HepG2 (cell line): ENCODE measurements at regions not wholly inside any gene's neighbourhood (a gene's known extent, or its start where the extent isn't known, plus 50 kb on each side); places are given as distances from the start of the nearest gene placed in this dataset.

Experiments used
- ATAC-seq: fragments of 200-7000 bp; cut with Tn5 transposase; 3 replicates; pipeline ENCODE4 v1.9.1; 2020; ENCODE audit warnings: mild to moderate bottlenecking, moderate library complexity
- BruUV-seq: library from RNA; stranded (reverse); fragments of 400-500 nt; replicated peaks from 2 replicates; lab custom pipeline; 2021; lab: Mats Ljungman, UMichigan
- CTCF ChIA-PET: fragments of 300-600 bp; formaldehyde crosslinking; extraction: SDS; loops from one replicate; lab custom pipeline; 2021; ENCODE audit warnings: low total read pairs, inconsistent platforms, low intra/inter-chr PET ratio; lab: Yijun Ruan, JAX
- POLR2A ChIA-PET: fragments of 350-600 bp; sonication (Branson Sonifier 250); formaldehyde crosslinking; loops from one replicate; lab custom pipeline; 2020; ENCODE audit warnings: antibody characterized with exemption, inconsistent platforms; lab: Yijun Ruan, JAX
- DNase-seq: peaks from one replicate; pipeline ENCODE4 v3.0.0-alpha.2; 2015; ENCODE audit warnings: low spot score
- FAIRE-seq: peaks from 3 replicates; lab custom pipeline; 2011; peaks lifted over from hg19 to GRCh38; lab: Jason Lieb, UNC
- H2AFZ ChIP-seq: one replicate; pipeline ENCODE4 v1.6.1; 2011; ENCODE audit warnings: low read length, inconsistent platforms
- H3K27ac ChIP-seq: fragments of 300-600 bp; 3 replicates; pipeline ENCODE4 v1.8.0; 2011; ENCODE audit warnings: mixed run types, mild to moderate bottlenecking, mixed read lengths, low read length, inconsistent platforms; ENCODE audit not compliant: insufficient read depth; ENCODE audit errors: extremely low read length
- H3K27me3 ChIP-seq, 2 experiments: fragments of 200-600 bp in 1 of 2; 2 replicates in 1 of 2; 3 replicates in 1 of 2; pipeline versions ENCODE4 v1.6.0 to v1.8.0; 2011; ENCODE audit warnings: low read length in 2 of 2, mild to moderate bottlenecking in 2 of 2, moderate library complexity in 2 of 2, inconsistent platforms in 1 of 2; ENCODE audit not compliant: insufficient read depth in 2 of 2, control insufficient read depth in 1 of 2
- H3K36me3 ChIP-seq, 2 experiments: fragments of 200-600 bp in 1 of 2; replicated peaks in 1 of 2; 2 replicates in 1 of 2; 3 replicates in 1 of 2; pipeline versions ENCODE4 v1.5.1 to v1.8.0; 2011; ENCODE audit warnings: low read length in 2 of 2, inconsistent platforms in 1 of 2; ENCODE audit not compliant: insufficient read depth in 2 of 2, control insufficient read depth in 1 of 2
- H3K4me1 ChIP-seq: 2 replicates; pipeline ENCODE4 v1.5.1; 2012; ENCODE audit warnings: low read length, inconsistent platforms; ENCODE audit not compliant: insufficient read depth
- H3K4me2 ChIP-seq: 2 replicates; pipeline ENCODE4 v1.6.0; 2011; ENCODE audit warnings: low read depth, low read length, inconsistent platforms
- H3K4me3 ChIP-seq, 3 experiments: fragments of 200-600 bp in 1 of 3; sonication (generic), shearing (Covaris generic) in 1 of 3; replicated peaks in 1 of 3; 2 replicates each; pipeline ENCODE4 v1.5.1; 2011 to 2016; ENCODE audit warnings: low read length in 3 of 3, inconsistent platforms in 2 of 3, low read depth in 2 of 3, mild to moderate bottlenecking in 2 of 3, control low read depth in 1 of 3, mixed read lengths in 1 of 3; ENCODE audit not compliant: insufficient read depth in 1 of 3
- H3K79me2 ChIP-seq: one replicate; pipeline ENCODE4 v1.6.1; 2011; ENCODE audit warnings: low read length, inconsistent platforms; ENCODE audit not compliant: insufficient read depth
- H3K9ac ChIP-seq: 2 replicates; pipeline ENCODE4 v1.6.0; 2011; ENCODE audit warnings: mild to moderate bottlenecking, low read depth, low read length, inconsistent platforms; ENCODE audit not compliant: insufficient read depth
- H3K9me3 ChIP-seq: 2 replicates; pipeline ENCODE4 v1.5.1; 2012; ENCODE audit warnings: mild to moderate bottlenecking, low read length
- H4K20me1 ChIP-seq: 2 replicates; pipeline ENCODE4 v1.6.0; 2011; ENCODE audit warnings: inconsistent platforms, mild to moderate bottlenecking, low read length, moderate library complexity; ENCODE audit not compliant: insufficient read depth
- ARNT2 ChIP-seq: sonication (generic); formaldehyde crosslinking; IDR thresholded peaks from 2 replicates; pipeline ENCODE4 v1.8.0; 2022; ENCODE audit warnings: mild to moderate bottlenecking, low read depth, missing genetic modification reagents, moderate library complexity
- CEBPG ChIP-seq: IDR thresholded peaks from 2 replicates; pipeline ENCODE4 v1.6.1; 2016
- FOXJ3 ChIP-seq: sonication (generic); formaldehyde crosslinking; IDR thresholded peaks from 2 replicates; pipeline ENCODE4 v1.4.0; 2020; ENCODE audit warnings: missing genetic modification reagents, mild to moderate bottlenecking, borderline replicate concordance
- HMGA1 ChIP-seq: sonication (generic); formaldehyde crosslinking; conservative IDR thresholded peaks from 2 replicates; pipeline ENCODE4 v1.4.0; 2020; ENCODE audit warnings: missing genetic modification reagents
- NCOA2 ChIP-seq: sonication (generic); formaldehyde crosslinking; IDR thresholded peaks from 2 replicates; pipeline ENCODE4 v1.8.0; 2022; ENCODE audit warnings: inconsistent platforms
- NRL ChIP-seq: sonication (generic); formaldehyde crosslinking; IDR thresholded peaks from 2 replicates; pipeline ENCODE4 v1.5.0; 2020; ENCODE audit warnings: missing genetic modification reagents, mild to moderate bottlenecking, moderate library complexity, borderline replicate concordance
- POLR2AphosphoS2 ChIP-seq: IDR thresholded peaks from 2 replicates; pipeline ENCODE4 v1.6.1; 2011; ENCODE audit warnings: low read depth, low read length, improper control_type of control experiment
- SAP130 ChIP-seq: IDR thresholded peaks from 2 replicates; pipeline ENCODE4 v1.6.1; 2016; ENCODE audit warnings: low read depth
- ZNF264 ChIP-seq: sonication (generic); formaldehyde crosslinking; IDR thresholded peaks from 2 replicates; pipeline ENCODE4 v1.4.0; 2020; ENCODE audit warnings: missing genetic modification reagents
- WGBS: methylation state at CpG from one replicate; pipeline ENCODE4 v1.1.6; 2017; ENCODE audit warnings: low lambda C conversion rate; 5-methylcytosine and 5-hydroxymethylcytosine counted together
- in situ Hi-C: cut with HindIII; loops from 2 replicates; pipeline ENCODE4 v1.10.0; 2017; ENCODE audit warnings: low pct_unique_long_range_greater_than_20kb; ENCODE audit not compliant: extremely low pct_ligation_motif_present
- intact Hi-C: fragments of 100-400 bp; cut with micrococcal nuclease; formaldehyde crosslinking; loops from one replicate; pipeline ENCODE4 v1.10.0; 2022; ENCODE audit not compliant: unreplicated experiment
- TF ChIP-seq, protein P1 (sequence below): sonication (generic); formaldehyde crosslinking; IDR thresholded peaks from 2 replicates; pipeline ENCODE4 v1.5.0; 2020; ENCODE audit warnings: mild to moderate bottlenecking, missing genetic modification reagents, borderline replicate concordance
- TF ChIP-seq, protein P2 (sequence below): sonication (generic); formaldehyde crosslinking; IDR thresholded peaks from 2 replicates; pipeline ENCODE4 v1.8.1; 2023; ENCODE audit warnings: missing genetic modification reagents, mild to moderate bottlenecking, borderline replicate concordance
- TF ChIP-seq, protein P3 (sequence below): sonication (generic); formaldehyde crosslinking; IDR thresholded peaks from 2 replicates; pipeline ENCODE4 v1.9.0; 2021; ENCODE audit warnings: mild to moderate bottlenecking, missing genetic modification reagents
- TF ChIP-seq, protein P4 (sequence below): sonication (generic); formaldehyde crosslinking; IDR thresholded peaks from 2 replicates; pipeline ENCODE4 v1.4.0; 2020; ENCODE audit warnings: missing genetic modification reagents

DNA sequence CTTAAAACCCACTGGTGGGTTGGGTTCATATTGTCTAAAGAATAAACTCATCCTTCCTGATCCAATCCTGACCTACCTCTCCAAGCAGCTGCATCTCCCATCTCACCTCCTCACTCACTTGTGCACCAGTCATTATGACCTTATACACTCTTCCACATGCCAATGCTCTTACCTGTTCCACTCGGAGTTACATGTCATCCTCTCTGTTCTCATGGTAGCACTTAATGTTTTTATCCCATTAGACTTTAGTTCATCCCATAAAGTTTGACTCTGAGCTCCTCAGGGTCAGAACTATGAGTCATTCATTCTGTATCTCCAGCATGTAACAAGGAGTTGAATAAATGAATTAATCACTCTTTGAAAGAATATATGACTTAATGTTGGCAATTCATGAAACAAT, 330.2 kb downstream of the KLF12 start (continued):
- TF ChIP-seq, protein P1, sequence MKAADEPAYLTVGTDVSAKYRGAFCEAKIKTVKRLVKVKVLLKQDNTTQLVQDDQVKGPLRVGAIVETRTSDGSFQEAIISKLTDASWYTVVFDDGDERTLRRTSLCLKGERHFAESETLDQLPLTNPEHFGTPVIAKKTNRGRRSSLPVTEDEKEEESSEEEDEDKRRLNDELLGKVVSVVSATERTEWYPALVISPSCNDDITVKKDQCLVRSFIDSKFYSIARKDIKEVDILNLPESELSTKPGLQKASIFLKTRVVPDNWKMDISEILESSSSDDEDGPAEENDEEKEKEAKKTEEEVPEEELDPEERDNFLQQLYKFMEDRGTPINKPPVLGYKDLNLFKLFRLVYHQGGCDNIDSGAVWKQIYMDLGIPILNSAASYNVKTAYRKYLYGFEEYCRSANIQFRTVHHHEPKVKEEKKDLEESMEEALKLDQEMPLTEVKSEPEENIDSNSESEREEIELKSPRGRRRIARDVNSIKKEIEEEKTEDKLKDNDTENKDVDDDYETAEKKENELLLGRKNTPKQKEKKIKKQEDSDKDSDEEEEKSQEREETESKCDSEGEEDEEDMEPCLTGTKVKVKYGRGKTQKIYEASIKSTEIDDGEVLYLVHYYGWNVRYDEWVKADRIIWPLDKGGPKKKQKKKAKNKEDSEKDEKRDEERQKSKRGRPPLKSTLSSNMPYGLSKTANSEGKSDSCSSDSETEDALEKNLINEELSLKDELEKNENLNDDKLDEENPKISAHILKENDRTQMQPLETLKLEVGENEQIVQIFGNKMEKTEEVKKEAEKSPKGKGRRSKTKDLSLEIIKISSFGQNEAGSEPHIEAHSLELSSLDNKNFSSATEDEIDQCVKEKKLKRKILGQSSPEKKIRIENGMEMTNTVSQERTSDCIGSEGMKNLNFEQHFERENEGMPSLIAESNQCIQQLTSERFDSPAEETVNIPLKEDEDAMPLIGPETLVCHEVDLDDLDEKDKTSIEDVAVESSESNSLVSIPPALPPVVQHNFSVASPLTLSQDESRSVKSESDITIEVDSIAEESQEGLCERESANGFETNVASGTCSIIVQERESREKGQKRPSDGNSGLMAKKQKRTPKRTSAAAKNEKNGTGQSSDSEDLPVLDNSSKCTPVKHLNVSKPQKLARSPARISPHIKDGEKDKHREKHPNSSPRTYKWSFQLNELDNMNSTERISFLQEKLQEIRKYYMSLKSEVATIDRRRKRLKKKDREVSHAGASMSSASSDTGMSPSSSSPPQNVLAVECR: no peak
- no peak for TF ChIP-seq FOXJ3 (CRISPR knock-in tag)
- no peak for TF ChIP-seq NCOA2 (CRISPR knock-in tag)
- TF ChIP-seq, protein P2, sequence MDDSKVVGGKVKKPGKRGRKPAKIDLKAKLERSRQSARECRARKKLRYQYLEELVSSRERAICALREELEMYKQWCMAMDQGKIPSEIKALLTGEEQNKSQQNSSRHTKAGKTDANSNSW (CRISPR knock-in tag): no peak
- no peak for TF ChIP-seq NRL (CRISPR knock-in tag)
- TF ChIP-seq ARNT2 (CRISPR knock-in tag): no peak
- TF ChIP-seq SAP130 (CRISPR knock-in tag): no peak

DNA sequence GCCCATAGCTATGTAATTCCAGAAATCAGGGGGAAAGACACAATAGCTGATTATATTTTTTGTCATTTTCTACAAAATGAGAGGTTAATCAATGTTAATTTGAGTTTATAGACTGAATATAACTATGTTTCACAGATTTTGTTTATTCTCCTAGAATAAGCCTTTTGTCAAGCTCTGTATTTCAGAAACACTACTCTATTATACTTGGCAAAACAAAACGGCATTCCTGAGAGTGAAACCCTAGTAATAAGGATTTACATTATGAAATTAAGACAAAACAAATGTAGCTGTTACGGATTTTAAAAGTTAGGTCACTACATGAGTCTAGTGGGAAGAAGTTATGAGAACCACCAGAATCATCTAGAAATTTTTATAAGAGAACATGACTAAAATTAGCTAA, 334.2 kb downstream of the KLF12 start:
- H2AFZ ChIP-seq: no peak overlapping the region
- H3K79me2 ChIP-seq: no peaks in the 10 kb centered on the region
- no peak overlapping the region for H3K4me3 ChIP-seq
- CTCF ChIA-PET: no interaction called here
- no peak for ATAC-seq
- peaks cover 4% of the 10 kb centered on the region for H3K4me1 ChIP-seq
- no peak for FAIRE-seq
- H3K27ac ChIP-seq: no peak overlapping the region
- in situ Hi-C loops: no loop called here
- no peak for DNase-seq
- POLR2A ChIA-PET: no interaction called here
- no peak overlapping the region for H3K9ac ChIP-seq
- H3K9me3 ChIP-seq: no peaks in the 10 kb centered on the region
- no peak overlapping the region for H3K4me2 ChIP-seq
- H3K36me3 ChIP-seq: no peaks in the 10 kb centered on the region
- intact Hi-C loops: no loop called here
- no TSS peak for BruUV-seq
- WGBS: 43% methylated on average over 2 of the region's 2 CpGs
- no peaks in the 10 kb centered on the region for H3K27me3 ChIP-seq
- no peaks in the 10 kb centered on the region for H4K20me1 ChIP-seq
- no peak for TF ChIP-seq POLR2AphosphoS2
- no peak for TF ChIP-seq ZNF264 (CRISPR knock-in tag)
- TF ChIP-seq, protein P3, sequence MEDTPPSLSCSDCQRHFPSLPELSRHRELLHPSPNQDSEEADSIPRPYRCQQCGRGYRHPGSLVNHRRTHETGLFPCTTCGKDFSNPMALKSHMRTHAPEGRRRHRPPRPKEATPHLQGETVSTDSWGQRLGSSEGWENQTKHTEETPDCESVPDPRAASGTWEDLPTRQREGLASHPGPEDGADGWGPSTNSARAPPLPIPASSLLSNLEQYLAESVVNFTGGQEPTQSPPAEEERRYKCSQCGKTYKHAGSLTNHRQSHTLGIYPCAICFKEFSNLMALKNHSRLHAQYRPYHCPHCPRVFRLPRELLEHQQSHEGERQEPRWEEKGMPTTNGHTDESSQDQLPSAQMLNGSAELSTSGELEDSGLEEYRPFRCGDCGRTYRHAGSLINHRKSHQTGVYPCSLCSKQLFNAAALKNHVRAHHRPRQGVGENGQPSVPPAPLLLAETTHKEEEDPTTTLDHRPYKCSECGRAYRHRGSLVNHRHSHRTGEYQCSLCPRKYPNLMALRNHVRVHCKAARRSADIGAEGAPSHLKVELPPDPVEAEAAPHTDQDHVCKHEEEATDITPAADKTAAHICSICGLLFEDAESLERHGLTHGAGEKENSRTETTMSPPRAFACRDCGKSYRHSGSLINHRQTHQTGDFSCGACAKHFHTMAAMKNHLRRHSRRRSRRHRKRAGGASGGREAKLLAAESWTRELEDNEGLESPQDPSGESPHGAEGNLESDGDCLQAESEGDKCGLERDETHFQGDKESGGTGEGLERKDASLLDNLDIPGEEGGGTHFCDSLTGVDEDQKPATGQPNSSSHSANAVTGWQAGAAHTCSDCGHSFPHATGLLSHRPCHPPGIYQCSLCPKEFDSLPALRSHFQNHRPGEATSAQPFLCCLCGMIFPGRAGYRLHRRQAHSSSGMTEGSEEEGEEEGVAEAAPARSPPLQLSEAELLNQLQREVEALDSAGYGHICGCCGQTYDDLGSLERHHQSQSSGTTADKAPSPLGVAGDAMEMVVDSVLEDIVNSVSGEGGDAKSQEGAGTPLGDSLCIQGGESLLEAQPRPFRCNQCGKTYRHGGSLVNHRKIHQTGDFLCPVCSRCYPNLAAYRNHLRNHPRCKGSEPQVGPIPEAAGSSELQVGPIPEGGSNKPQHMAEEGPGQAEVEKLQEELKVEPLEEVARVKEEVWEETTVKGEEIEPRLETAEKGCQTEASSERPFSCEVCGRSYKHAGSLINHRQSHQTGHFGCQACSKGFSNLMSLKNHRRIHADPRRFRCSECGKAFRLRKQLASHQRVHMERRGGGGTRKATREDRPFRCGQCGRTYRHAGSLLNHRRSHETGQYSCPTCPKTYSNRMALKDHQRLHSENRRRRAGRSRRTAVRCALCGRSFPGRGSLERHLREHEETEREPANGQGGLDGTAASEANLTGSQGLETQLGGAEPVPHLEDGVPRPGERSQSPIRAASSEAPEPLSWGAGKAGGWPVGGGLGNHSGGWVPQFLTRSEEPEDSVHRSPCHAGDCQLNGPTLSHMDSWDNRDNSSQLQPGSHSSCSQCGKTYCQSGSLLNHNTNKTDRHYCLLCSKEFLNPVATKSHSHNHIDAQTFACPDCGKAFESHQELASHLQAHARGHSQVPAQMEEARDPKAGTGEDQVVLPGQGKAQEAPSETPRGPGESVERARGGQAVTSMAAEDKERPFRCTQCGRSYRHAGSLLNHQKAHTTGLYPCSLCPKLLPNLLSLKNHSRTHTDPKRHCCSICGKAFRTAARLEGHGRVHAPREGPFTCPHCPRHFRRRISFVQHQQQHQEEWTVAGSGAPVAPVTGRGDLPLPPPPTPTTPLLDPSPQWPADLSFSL (CRISPR knock-in tag): no peak
- TF ChIP-seq CEBPG (CRISPR knock-in tag): no peak
- TF ChIP-seq HMGA1: no peak
- TF ChIP-seq, protein P4, sequence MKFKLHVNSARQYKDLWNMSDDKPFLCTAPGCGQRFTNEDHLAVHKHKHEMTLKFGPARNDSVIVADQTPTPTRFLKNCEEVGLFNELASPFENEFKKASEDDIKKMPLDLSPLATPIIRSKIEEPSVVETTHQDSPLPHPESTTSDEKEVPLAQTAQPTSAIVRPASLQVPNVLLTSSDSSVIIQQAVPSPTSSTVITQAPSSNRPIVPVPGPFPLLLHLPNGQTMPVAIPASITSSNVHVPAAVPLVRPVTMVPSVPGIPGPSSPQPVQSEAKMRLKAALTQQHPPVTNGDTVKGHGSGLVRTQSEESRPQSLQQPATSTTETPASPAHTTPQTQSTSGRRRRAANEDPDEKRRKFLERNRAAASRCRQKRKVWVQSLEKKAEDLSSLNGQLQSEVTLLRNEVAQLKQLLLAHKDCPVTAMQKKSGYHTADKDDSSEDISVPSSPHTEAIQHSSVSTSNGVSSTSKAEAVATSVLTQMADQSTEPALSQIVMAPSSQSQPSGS (CRISPR knock-in tag): no peak
